DMS153 treated with DMSO at 0.1 percent for 48 hours (cell line): ENCODE measurements at regions not wholly inside any gene's neighbourhood (a gene's known extent, or its start where the extent isn't known, plus 50 kb on each side); places are given as distances from the start of the nearest gene placed in this dataset.
"Not testable (repeated sequence)": the region's sequence is repeated elsewhere in the genome, so short reads cannot be mapped to it uniquely, and the experiment has no call there.

Source experiments
- DNase-seq: peaks from one replicate; lab custom pipeline; 2025; ENCODE audit not compliant: unreplicated experiment; lab: John Stamatoyannopoulos, UW

DNA sequence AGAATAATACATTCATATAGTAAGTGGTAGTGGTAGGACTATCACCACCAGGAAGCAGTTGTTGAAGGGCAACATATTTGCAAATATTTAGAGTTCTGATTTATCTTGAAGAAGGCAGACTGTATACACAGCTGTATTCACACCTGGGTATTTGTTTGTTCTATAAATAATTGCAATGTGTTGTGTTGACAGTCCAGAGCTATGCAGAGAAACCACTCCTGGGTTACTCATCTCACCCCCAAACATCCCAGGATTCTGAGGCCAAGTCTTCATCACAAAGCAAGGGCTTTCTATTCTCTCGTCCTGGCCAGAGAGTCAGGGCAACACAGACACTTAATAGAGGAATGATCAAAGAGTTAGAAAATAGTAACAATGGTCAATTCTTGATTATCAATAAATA lies 102.1 kb upstream of the FAT3 start:
- no peak for DNase-seq

DNA sequence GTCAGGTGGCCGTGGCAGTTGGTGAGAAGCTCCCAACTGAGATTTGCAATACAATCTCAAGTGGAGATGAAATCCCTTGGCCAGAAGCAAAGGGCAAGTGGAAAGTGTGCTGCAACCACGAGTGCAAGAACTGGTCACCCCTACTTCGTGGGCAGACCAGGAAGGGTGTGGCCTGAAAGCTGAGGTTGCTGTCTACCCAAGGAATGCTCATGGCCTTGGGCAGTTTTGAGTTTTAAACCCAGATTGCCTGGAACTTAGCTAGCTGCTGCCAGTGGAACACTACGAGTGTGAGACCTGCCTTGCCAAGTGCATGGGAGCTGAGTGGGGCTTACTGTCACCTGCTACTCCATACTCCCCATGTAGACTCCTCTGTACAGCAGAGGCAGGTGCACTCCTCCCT lies 113.3 kb upstream of the FAT3 start:
- no peak for DNase-seq

DNA sequence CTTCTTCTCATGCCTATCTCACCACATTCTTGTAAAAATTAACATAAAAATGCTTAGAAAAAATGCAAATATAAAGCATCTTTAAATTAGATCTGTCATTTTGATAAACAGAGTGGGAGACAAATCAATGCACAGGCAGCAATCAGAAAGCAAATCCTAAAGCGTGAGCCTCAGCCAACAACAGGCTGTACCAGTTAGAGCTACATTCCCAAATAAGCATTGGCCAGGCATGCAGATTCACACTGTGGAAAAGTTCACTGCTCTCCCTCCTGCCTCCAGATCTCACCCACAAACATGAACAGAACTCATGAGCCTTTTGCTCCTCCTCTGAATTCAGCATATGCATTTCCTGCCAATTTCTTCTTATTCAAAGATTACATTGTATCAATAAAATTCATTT lies 115.2 kb upstream of the FAT3 start:
- DNase-seq: no peak

DNA sequence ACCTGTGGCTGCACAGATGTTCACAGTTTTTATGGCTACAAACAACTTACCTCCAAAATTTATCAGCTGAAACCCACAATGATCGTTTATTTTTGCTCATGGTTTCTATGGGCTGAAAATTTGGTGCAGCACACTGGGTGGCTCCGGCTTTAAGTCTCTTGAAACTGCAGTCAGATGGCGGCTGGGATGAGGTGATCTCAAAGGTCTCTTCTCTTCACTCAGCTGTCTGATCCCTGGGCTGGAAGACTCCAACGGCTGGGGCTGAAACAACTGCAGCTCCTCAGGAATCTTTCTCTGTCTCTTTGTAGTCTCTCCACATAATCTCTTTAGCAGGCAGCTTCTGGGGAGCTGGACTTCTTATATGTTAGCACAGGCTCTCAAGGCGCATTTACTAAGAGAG lies 117.3 kb upstream of the FAT3 start:
- no peak for DNase-seq

DNA sequence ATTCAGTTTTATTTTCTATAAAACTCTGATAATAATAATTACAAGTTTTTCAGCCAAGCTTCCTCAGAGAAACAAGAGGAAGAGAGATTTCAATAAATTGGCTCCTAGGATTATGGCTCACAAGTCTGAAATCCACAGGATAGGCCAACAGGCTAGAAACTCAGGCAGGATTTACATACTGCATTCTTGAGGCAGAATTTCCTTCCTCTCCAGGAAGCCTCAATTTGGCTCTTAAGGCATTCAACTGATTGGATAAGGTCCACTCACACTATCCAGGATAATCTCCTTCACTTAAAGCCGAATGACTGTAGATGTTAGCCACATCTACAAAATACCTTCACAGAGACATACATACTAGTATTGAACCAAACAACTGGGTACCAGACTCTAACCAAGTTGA lies 120.3 kb upstream of the FAT3 start:
- DNase-seq: no peak

GRCh38 chr11:92101920-92102319 lies 122.7 kb upstream of the FAT3 start:
- no peak for DNase-seq

DNA sequence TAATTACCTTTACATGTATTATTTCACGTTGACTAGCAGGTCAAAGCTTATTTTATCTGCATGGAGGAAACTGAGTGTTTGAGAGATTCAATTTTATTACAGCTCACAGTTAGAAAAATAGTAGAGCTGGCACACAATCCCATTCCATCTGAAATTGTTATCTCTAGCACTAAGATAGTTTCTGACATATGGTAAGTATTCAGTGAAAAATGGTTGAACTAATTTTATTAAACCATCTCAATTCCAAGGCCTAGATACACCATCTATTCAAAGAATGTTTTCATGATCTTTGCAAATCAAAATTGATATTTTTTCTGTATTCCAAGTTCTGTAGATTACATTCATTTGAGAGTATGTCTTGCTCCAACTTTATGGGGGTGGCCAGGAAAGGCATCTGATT lies 125.4 kb upstream of the FAT3 start:
- no peak for DNase-seq

DNA sequence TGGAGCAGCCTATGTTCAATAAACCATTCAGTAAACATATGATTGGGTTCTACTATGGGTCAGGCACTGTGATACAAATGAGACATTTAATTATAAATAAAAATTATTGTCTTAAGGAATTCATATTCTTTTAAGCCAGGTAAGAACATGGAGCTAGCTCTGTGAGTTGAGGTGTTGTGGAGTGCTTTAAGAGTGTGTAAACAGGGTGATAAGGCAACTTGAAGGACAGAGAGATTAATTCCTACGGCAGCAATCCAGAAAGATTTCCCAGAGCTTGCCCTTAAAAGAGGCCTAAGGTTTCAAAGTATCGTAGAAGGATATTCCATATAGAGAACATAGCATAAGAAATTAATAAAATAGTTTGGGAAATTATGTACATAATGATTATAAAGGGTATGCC lies 126.4 kb upstream of the FAT3 start:
- DNase-seq: no peak

DNA sequence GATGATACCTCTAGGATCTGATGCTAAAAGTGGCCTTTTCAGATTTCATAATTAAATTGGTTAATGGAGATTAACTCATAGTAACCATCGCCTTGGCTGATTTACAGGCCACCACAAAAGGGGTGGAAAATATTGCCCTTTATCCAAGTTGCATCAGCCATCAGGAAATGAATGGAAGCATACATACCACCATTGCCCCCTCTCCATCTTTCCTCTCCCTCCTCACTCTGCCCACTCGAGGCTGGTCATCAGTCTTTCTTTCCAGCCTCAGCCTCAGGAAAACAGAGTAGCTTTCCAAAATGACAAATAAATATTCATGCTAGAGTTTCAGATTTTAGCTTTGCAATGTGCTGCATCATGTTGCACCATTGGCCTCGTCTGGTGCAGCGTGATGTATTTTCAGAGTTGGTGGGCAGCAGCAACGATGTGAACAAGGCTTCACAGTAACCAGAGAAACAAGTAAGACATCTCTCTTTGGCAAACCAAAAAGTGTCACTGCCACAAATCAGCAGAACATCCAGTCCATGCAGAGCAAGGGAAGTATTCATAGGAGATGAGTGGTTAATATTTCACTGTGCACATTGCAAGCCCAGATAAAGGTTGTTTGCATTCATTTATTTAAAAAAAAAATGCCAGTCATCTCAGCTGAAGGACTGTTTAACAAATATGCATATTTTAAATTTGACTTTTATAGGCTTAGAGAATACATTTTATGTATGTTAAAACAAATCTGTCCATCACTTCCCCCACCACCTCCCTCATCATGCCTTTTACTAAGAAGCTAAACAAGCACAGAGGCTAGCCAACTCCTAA lies 136.7 kb upstream of the FAT3 start:
- DNase-seq: no peak

GRCh38 chr11:92083123-92083522 lies 141.5 kb upstream of the FAT3 start:
- no peak for DNase-seq

DNA sequence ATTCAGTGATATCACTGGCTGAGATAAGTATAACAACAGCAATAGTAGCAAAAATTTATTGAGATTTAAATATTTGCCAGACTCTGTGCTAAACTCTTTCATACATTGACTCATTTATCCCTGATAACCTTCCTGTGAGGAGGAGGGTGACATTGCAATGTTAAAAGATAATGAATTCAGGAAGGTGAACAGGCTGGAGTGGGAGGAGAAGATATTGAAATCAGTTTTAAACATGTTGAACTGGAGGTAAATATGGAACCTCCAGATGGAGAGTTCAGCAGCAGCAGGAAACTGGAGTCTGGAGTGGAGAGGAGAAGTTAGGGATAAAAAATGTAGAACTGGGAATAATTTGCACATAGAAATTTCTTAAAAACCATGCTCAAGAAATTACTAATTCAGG lies 142.0 kb upstream of the FAT3 start:
- no peak for DNase-seq

DNA sequence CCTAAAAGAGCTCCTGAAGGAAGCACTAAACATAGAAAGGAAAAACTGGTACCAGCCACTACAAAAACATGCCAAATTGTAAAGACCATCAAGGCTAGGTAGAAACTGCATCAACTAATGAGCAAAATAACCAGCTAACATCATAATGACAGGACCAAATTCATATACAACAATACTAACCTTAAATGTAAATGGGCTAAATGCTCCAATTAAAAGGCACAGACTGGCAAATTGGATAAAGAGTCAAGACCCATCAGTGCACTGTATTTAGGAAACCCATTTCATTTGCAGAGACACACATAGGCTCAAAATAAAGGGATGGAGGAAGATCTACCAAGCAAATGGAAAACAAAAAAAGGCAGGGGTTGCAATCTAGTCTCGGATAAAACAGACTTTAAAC lies 150.1 kb upstream of the FAT3 start:
- not testable (repeated sequence) for DNase-seq

DNA sequence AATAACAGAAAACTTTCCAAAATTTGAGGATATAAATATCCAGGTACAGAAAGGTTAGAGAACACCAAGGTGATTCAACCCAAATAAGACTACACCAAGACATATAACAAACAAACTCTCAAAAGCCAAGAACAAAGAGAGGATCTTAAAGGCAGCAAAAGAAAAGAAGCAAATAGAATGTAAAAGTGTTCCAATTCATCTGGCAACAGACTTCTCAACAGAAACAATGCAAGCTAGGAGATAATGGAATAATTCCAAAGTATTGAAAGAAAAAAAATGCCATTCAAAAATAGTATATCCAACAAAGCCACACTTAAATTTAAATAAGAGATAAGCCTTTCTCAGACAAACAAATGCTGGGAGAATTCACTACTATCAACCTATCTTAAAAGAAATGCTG lies 153.0 kb upstream of the FAT3 start:
- DNase-seq: no peak

DNA sequence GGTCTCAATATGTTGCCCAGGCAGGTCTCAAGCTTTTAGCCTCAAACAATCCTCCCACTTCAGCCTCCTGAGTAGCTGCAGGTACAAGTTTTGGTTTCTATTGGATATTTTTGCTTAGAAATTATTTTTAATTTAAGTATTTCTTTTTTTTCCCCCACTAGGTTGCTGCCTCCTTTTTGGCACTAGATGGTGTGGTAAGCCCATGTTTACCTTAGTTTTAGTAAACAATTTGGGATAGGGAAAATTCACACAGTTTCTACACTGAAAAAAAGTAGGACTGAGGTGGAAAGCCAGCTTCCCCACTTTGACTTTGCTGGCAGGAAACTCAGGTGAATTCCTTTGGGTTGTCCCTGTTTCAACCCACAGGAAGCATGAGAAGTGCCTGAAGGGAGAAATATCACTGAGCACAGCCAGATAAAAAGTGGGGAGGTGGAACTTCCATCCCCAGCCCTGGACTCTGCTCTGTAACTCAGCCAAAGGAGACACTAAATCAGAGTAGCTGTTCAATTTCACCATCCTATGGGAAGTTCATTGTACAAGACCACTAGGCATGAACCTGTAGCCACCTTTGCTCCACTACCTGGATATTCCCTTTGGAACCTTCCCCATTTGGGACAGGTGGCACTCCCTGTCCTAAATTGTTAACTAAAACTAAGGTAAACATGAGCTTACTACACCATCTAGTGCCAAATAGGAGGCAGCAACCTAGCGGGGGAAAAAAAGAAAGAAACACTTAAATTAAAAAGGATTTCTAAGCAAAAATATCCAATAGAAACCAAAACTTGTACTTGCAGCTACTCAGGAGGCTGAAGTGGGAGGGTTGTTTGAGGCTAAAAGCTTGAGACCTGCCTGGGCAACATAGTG lies 154.4 kb upstream of the FAT3 start:
- no peak for DNase-seq

DNA sequence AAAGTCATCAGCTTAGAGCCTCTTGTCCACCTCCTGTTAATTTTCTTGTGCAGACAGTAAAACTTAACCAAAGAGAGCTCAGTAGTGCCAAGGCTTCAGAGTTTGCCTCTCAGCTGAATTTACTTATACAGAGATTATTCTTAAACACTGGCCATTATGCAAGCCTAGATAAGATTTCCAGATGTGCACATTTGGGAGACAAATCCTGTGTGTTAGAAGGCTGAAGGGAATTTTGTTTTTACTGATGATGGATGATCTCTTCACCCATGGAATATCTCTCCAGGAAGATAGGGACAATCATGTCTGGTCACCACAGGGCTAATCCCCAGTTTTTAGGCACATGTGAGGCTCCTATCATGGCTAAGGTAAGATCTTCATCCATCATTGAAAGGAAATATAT lies 157.6 kb upstream of the FAT3 start:
- DNase-seq: no peak

GRCh38 chr11:92061456-92062062 lies 163.1 kb upstream of the FAT3 start:
- DNase-seq: no peak

- no peak for DNase-seq
Measured at GRCh38 chr11:92057849-92058442, 166.7 kb upstream of the FAT3 start.

DNA sequence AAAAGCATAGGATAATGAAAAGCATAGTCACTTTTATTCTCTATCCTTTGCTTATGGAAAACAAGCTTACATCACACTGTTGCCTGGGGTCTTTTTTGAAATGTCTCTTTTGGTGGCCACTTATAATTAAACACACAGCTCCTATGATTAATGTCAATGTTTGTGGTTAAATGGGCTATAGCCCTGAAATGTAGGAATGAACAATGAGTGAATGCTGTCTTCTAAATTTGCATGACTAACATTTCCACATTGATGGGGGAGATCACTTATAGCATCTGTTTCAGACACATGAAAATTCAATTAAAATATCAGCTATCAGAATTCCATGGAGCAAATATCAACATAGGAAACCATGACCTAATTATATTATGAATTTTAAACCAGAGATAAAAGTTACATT lies 171.4 kb upstream of the FAT3 start:
- no peak for DNase-seq

DNA sequence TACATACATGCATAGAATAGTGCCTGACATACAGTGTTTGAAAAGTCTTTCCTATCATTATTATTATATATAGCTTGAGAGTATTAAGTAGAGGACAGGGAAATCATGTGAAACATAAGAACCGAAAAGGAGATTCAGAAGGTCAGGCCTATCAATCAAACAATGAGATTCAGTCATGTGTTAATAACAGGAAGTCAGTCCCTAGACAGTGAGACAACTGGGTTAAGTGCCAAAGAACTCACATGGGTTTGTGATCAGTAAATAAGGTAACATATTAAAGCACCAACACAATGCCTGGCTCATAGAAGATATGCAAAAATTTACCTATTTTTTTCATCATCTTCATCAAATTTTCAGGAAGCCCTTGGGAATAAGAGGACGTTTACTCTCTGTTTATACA lies 174.3 kb upstream of the FAT3 start:
- peak; percentile 16 for DNase-seq

DNA sequence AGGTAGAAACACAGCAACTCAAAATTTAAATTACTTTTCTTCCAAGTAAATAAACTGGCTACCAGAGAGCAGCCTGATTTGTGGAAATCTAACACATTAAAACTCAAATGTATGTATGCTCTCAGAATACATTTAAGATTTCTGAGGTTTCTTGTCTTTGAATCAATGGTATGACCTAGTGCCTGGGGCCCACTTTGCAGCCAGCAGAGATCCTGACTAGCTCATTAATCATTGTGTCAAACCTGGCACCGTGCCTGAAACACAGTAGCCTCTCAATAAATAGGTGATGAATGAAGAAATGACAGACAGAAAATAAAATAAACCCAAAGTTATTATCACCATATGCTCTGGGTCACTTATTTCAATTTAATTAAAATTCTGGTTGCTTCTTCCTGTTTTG lies 176.2 kb upstream of the FAT3 start:
- no peak for DNase-seq

GRCh38 chr11:92046103-92046502 lies 178.5 kb upstream of the FAT3 start:
- DNase-seq: no peak

DNA sequence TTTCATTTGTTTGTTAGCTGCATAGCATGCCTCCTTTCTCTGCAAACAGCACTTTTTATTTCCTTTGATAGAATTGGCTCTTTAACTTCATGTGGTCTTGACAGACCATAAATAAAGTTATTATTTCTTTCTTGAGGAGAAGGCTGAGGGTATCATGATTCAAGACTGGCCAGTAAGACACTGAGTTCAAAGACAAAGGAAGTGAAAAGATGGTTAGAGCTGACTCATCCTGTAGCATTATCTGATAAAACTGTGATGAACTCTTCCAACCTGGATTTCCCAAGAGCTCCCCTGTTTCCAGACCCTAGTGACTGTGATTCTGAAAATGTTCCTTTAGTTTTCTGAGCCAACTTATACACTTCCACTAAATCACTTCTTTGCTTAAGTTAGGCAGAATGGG lies 179.3 kb upstream of the FAT3 start:
- no peak for DNase-seq
